ENCODE measurements at regions not wholly inside any gene's neighbourhood (a gene's known extent, or its start where the extent isn't known, plus 50 kb on each side); places are given as distances from the start of the nearest gene placed in this dataset.

DNA sequence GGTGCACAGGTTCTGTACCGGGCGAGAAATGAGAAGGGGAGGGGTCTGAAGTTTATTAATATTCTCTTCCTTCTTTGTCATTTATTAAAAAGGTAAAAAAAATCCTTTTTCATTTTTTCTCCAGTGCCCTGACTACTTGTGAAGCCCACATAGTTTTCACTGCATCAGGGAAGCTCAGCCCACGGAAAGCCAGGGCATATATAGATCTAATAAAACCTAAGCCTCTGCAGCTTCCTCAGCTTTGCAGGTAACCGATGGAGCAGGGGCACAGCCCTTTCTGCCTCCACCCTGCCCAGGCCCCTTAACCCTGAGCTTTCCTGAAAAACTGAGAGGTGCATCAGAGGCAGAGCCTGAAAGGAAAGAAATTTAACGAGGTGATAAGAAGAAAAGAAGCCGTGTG, 140.1 kb downstream of the NXPE2 start:
- TF ChIP-seq, protein P1, sequence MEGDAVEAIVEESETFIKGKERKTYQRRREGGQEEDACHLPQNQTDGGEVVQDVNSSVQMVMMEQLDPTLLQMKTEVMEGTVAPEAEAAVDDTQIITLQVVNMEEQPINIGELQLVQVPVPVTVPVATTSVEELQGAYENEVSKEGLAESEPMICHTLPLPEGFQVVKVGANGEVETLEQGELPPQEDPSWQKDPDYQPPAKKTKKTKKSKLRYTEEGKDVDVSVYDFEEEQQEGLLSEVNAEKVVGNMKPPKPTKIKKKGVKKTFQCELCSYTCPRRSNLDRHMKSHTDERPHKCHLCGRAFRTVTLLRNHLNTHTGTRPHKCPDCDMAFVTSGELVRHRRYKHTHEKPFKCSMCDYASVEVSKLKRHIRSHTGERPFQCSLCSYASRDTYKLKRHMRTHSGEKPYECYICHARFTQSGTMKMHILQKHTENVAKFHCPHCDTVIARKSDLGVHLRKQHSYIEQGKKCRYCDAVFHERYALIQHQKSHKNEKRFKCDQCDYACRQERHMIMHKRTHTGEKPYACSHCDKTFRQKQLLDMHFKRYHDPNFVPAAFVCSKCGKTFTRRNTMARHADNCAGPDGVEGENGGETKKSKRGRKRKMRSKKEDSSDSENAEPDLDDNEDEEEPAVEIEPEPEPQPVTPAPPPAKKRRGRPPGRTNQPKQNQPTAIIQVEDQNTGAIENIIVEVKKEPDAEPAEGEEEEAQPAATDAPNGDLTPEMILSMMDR (optimal IDR thresholded peaks at IDR 0.05 in 1 of 3, IDR thresholded peaks at IDR 0.05 in 1 of 3, conservative IDR thresholded peaks at IDR 0.05 in 1 of 3; ENCODE audit: extremely low read depth in 1 of 3, insufficient read depth in 2 of 3, low read length in 3 of 3), result no peak
- TF ChIP-seq EZH2 (IDR thresholded peaks at IDR 0.05; ENCODE audit: low read length), result no peak

All from keratinocyte (primary cell).